Fibroblast of gingiva (primary cell): ENCODE measurements at regions not wholly inside any gene's neighbourhood (a gene's known extent, or its start where the extent isn't known, plus 50 kb on each side); places are given as distances from the start of the nearest gene placed in this dataset.
"Not testable (repeated sequence)": the region's sequence is repeated elsewhere in the genome, so short reads cannot be mapped to it uniquely, and the experiment has no call there.

Source experiments
- DNase-seq: peaks from one replicate; pipeline ENCODE4 v3.0.0-alpha.2; 2011; ENCODE audit warnings: low read depth

DNA sequence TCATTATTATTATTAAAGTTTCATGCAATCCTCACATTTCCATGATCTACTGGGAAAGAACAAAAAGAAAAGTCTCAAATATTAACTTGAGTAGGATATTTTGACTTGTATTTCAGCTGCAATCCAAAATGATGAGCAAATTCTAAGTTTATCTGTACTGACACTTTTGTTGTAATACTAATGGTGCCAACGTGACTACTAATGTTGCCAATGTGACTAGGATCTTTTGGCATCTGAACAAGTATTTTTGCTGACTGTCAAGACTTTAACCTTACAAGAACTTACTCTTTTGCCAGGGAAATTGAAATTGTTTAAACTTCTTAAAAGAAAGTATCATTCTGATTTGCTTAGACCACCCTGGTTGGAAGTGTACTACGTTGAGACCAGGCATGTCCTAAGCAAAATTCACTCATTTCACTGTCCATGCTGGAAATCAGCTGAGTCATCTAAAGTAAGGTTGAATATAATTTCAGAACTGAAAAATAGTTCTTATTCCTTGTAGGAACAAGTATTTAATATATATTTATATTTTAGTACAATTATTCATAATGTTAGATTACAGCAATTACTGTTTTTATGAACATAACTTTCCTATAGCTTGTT, 78.5 kb upstream of the LYZL1 start:
- DNase-seq: no peak

DNA sequence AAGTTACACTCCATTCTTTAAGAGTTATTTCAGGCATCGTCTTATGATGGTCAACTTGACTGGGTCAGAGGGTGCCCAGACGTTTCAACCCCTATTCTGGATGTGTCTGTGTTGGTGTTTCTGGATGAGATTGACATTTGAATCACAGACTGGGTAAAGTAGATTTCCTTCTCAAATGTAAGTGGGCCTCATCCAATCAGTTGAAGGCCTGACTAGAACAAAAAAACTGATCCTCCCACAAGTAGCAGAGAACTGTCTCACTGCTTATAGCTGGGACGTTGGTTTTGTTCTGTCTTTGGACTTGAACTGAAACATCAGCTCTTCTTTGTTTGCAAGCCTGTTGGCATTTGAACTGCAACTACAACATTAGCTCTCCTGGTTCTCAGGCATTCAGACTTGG, 76.3 kb upstream of the LYZL1 start:
- DNase-seq: no peak

DNA sequence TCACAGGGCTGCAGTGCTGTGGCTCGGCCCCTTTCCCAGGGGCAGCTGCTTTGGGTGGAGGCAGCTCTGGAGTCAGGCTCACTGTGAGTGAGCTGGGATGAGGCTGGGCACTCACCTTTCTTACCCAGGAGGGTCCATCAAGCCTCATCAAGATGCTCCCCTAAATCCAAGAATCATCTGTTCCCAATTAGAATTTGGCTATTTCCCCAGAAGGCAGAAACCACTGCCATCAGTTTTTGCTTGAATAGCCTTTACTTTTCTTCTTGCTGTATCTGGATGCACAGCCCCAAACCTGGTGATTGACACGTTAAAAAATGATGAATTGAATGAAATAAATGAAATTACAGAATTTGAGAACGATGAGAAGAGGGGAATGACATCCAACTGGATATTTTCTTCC, 74.3 kb upstream of the LYZL1 start:
- no peak for DNase-seq

DNA sequence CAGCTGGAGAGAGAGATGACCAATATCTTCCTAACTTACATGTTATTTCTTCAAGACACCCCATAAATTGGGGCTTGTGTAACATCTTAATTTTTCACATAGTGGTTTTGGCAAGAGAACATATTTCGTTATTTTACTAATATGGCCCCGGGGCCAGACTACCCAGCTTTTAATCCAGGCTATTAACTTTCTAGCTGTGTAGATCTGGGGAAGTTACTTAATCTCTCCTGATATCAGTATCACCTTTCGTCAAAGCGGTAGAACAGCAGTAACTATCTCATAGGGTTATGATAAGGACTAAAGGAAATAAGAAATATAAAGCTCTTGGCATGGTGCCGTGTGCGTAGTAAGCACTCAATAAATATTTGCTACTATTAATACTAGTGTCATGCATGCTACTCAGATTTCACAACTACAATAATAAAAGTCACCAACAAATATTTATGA, 71.6 kb upstream of the LYZL1 start:
- DNase-seq: no peak

DNA sequence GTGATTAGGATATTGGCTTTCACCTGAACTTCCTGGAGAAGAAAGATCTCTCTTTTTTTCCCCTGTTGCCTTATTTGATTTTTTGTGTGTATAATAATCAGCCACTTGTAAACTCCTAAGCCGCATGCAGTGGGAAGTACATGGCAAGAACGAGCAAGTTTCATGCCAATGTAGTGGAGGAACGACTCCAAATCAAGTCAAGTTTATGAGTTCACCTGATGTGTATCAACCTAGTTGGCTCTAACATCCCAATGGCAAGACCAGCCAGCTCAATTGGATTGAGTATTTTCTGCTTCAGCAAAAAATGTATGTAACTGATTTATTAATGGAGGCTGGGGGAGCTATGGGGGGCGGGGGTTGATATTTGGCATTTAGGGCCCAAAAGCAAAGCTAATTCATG, 65.5 kb upstream of the LYZL1 start:
- no peak for DNase-seq

DNA sequence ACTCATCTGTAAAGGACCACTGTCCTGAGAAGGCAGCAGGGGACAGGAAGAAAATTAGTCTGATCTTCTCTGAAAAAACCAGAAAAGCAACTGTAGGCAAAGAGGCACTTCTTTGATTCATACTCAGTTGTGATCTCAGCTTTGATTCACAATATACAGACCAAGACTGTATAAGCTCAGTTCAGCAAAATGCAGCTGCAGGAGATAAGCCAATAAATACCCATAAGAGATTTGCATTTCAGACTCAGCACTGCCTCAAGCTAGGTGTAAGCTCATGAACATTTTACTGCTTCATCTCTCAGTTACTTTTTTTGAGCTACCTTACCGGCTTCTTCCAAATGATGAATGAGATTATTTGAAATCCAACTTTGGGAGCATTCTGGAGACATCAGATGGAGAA, 64.2 kb upstream of the LYZL1 start:
- no peak for DNase-seq

DNA sequence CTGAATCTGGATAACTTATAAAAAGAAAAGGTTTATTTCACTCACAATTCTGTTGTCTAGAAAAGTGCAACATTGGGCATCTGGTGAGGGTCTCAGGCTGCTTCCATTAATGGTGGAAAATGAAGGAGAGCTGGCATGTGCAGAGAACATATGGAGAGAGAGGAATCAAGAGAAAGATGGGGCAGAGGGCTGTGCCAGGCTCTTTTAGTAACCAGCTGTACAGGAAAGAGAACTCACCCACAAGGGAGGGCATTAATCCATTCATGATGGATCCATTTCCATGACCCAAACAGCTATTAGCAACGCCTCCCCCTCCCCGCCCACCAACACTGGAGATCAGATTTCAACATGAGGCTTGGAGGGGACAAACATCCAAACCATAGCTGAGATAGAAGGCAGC, 61.7 kb upstream of the LYZL1 start:
- DNase-seq: no peak

DNA sequence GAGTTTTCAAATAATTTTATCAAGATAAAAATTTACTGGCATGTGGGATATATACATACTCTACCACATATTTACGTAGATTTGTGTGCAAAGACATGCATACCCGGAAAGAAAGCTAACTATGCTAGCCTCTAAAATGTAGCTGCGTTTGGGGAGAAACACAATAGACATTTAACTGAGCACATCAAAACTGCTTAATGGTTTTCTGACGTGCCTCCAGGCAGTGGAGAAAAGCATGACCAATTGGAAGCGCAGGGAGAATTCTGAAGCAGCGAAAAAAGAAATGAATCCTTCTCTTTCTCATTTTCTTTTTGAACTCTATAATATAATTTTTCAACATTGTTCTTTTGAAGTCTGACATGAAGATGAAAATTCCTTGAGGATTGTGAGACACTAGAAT, 60.3 kb upstream of the LYZL1 start:
- no peak for DNase-seq

DNA sequence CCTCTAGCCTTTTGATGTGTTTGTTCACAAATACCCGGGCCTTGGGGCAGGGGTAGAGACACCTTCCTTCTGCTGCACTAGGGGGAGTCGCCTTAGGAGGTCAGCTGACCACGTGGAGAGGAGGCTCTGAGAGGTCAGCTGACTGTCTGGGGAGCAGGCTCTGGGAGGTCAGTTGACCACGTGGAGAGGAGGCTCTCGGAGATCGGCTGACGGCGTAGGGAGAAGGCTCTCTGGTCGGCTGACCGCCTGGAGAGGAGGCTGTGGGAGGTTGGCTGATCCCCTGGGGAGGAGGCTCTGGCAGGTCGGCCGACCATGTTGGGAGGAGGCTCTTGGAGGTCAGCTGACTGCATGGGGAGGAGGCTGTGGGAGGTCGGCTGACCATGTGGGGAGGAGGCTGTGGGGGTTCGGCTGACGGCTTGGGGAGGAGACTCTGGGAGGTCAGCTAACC, 59.6 kb upstream of the LYZL1 start:
- no peak for DNase-seq

DNA sequence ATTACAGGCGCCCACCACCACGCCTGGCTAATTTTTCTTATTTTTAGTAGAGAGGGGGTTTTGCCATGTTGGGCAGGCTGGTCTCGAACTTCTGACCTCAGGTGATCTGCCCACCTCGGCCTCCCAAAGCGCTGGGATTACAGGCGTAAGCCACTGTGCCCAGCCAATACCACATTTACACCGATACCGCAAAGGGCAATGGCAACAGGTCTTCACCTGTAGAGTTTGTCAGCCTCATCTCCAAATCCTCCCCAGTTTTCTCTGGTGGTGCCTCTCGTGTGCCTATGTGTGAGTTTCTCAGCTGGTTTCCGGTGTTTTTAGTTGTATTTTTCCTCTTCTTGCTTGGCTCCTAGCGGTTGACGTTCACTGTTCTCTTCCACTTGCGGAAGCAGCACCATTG, 52.0 kb upstream of the LYZL1 start:
- not testable (repeated sequence) for DNase-seq

DNA sequence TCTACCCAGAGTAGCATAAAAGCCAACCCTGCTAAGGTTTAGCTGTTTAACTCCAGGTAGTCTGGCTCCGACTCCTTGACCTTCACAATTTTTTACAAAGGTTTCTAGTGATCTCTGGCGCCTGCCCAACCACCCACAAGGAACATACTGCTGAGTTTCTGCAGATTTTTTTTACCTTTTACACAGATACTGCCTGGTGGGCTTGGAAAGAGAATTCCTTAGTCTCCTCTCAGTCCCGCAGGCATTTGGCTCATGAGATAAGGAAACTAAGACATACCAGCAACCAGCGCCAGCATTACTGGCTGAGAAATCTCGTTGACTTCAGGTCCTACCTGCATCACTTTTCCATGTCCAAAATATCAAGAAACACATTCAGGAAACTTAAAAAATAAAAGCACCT, 51.1 kb upstream of the LYZL1 start:
- no peak for DNase-seq

DNA sequence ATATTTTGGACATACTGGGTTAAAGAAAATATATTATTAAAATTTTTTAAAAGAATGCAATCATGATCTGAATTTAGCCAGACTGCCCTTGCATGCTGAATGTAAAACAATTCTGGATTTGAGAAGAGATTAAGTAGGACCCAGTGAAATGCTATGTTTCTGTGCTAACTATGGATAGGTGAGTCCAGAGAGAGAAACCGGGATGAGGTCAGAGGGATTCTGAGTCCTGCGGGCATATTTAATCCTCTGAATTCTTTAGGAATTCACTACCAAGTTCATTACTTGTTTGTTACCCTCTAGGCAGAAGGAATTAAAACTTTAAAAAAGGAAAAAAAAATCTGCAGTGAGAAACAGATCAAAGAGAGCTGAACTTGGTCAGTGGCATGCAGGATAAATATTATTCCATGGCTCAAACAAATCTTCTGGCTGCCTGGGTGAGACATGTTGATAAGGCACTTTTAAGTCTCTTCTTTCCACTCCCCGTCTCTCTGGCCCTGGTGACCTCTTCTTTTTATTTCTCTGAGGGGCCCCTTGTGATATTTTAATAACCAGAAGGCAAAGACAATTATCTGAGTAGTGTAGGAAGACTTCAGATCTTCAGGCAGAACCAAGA, 50.2 kb upstream of the LYZL1 start:
- DNase-seq: no peak
